GM12891 (cell line): ENCODE measurements at regions not wholly inside any gene's neighbourhood (a gene's known extent, or its start where the extent isn't known, plus 50 kb on each side); places are given as distances from the start of the nearest gene placed in this dataset.

Experiments used
- POLR2A ChIP-seq: IDR thresholded peaks from 2 replicates; pipeline ENCODE4 v1.6.1; 2011; ENCODE audit warnings: low read depth, low read length, control low read depth
- POLR2AphosphoS5 ChIP-seq: IDR thresholded peaks from 2 replicates; pipeline ENCODE4 v1.6.1; 2011; ENCODE audit warnings: low read depth, low read length, control low read depth

DNA sequence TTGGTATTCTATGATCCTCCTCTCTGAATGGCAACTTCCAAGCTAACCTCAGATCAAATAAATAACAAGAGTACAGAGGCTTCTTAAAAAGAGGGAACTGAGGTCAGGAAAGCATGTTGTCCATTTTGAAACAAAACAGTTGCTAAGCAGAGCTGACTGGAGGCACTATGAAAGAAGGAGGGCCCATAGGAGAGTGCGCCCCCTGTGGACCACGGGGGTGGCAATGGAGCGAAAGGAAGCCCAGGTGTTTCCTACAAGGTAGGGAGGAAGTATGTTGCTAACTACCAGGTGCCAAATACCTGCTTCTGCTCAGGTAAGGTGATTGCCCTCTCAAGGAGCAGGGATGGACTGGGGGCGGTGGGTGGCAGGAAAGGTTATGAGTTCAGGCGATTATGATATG, 101.8 kb upstream of the MAST4 start:
- TF ChIP-seq POLR2A = no peak
- no peak for TF ChIP-seq POLR2AphosphoS5
